Dendritic cell treated with granulocyte-macrophage colony-stimulating factor and Interleukin-4, amounts not matched to agents 40 ng/mL and 50 ng/mL, for 4 days (primary cell): ENCODE measurements at regions not wholly inside any gene's neighbourhood (a gene's known extent, or its start where the extent isn't known, plus 50 kb on each side); places are given as distances from the start of the nearest gene placed in this dataset.
"Not testable (repeated sequence)": the region's sequence is repeated elsewhere in the genome, so short reads cannot be mapped to it uniquely, and the experiment has no call there.

Source experiments
- H3K27ac Mint-ChIP-seq: one replicate; pipeline ENCODE4 v1.8.0; 2022; ENCODE audit warnings: mild to moderate bottlenecking, mixed read lengths
- H3K27me3 Mint-ChIP-seq: one replicate; pipeline ENCODE4 v1.8.0; 2022; ENCODE audit warnings: mild to moderate bottlenecking, mixed read lengths
- H3K36me3 Mint-ChIP-seq: one replicate; pipeline ENCODE4 v1.8.0; 2022; ENCODE audit warnings: low read depth, mixed read lengths
- H3K4me1 Mint-ChIP-seq: one replicate; pipeline ENCODE4 v1.8.0; 2022; ENCODE audit warnings: low read depth, mixed read lengths
- H3K4me3 Mint-ChIP-seq: one replicate; pipeline ENCODE4 v1.8.0; 2022; ENCODE audit warnings: mild to moderate bottlenecking, moderate library complexity, mixed read lengths
- H3K9me3 Mint-ChIP-seq: one replicate; pipeline ENCODE4 v1.8.0; 2022; ENCODE audit warnings: mixed read lengths
- intact Hi-C: fragments of 100-400 bp; cut with micrococcal nuclease; formaldehyde crosslinking; loops from one replicate; pipeline ENCODE4 v1.15.0; 2022

GRCh38 chr6:100228834-100229441 lies 234.9 kb upstream of the MCHR2 start:
- intact Hi-C loops, result no loop called here
- Mint-ChIP-seq H3K36me3 (no peaks in the 10 kb centered on the region), H3K4me1 (peaks cover 6% of the 10 kb centered on the region), H3K27me3 (peaks cover 20% of the 10 kb centered on the region), H3K4me3 (peak overlapping the region; percentile 67), H3K27ac (no peak overlapping the region), H3K9me3 (no peaks in the 10 kb centered on the region)

- Mint-ChIP-seq H3K9me3 (no peaks in the 10 kb centered on the region), H3K27ac (no peak overlapping the region), H3K36me3 (no peaks in the 10 kb centered on the region), H3K27me3 (peaks cover 20% of the 10 kb centered on the region), H3K4me3 (no peak overlapping the region), H3K4me1 (peaks cover 6% of the 10 kb centered on the region)
- intact Hi-C loops, result no loop called here
Measured at GRCh38 chr6:100228437-100228833, 234.4 kb upstream of the MCHR2 start.

GRCh38 chr6:100226811-100227210 lies 232.8 kb upstream of the MCHR2 start:
- H3K36me3 Mint-ChIP-seq, result no peaks in the 10 kb centered on the region
- H3K27me3 Mint-ChIP-seq, result peaks cover 20% of the 10 kb centered on the region
- H3K4me1 Mint-ChIP-seq, result peaks cover 6% of the 10 kb centered on the region
- H3K9me3 Mint-ChIP-seq, result peaks cover 8% of the 10 kb centered on the region
- intact Hi-C loops, result no loop called here
- H3K4me3 Mint-ChIP-seq, result no peak overlapping the region
- no peak overlapping the region for H3K27ac Mint-ChIP-seq

GRCh38 chr6:100223952-100224351 lies 229.9 kb upstream of the MCHR2 start:
- H3K4me1 Mint-ChIP-seq, H3K27ac Mint-ChIP-seq, H3K36me3 Mint-ChIP-seq, H3K9me3 Mint-ChIP-seq, H3K27me3 Mint-ChIP-seq, intact Hi-C loops, H3K4me3 Mint-ChIP-seq: not testable (repeated sequence)

- H3K27ac Mint-ChIP-seq, result no peak overlapping the region
- no peak overlapping the region for H3K4me3 Mint-ChIP-seq
- no peaks in the 10 kb centered on the region for H3K36me3 Mint-ChIP-seq
- H3K27me3 Mint-ChIP-seq, result peaks cover 2% of the 10 kb centered on the region
- H3K4me1 Mint-ChIP-seq, result no peaks in the 10 kb centered on the region
- peaks cover 8% of the 10 kb centered on the region for H3K9me3 Mint-ChIP-seq
- intact Hi-C loops, result no loop called here
Measured at GRCh38 chr6:100220543-100220942, 226.5 kb upstream of the MCHR2 start.

- peaks cover 2% of the 10 kb centered on the region for H3K27me3 Mint-ChIP-seq
- peaks cover 6% of the 10 kb centered on the region for H3K9me3 Mint-ChIP-seq
- H3K27ac Mint-ChIP-seq, result no peak overlapping the region
- intact Hi-C loops, result no loop called here
- no peaks in the 10 kb centered on the region for H3K36me3 Mint-ChIP-seq
- no peaks in the 10 kb centered on the region for H3K4me1 Mint-ChIP-seq
- no peak overlapping the region for H3K4me3 Mint-ChIP-seq
Measured at GRCh38 chr6:100217225-100218012, 223.4 kb upstream of the MCHR2 start.

GRCh38 chr6:100216760-100217159 lies 222.7 kb upstream of the MCHR2 start:
- Mint-ChIP-seq H3K4me1 (no peaks in the 10 kb centered on the region), H3K9me3 (no peaks in the 10 kb centered on the region), H3K36me3 (no peaks in the 10 kb centered on the region), H3K27me3 (peaks cover 2% of the 10 kb centered on the region), H3K4me3 (no peak overlapping the region), H3K27ac (no peak overlapping the region)
- intact Hi-C loops, result no loop called here

GRCh38 chr6:100212131-100212530 lies 218.1 kb upstream of the MCHR2 start:
- Mint-ChIP-seq H3K36me3 (no peaks in the 10 kb centered on the region), H3K9me3 (no peaks in the 10 kb centered on the region), H3K4me1 (no peaks in the 10 kb centered on the region), H3K27me3 (no peaks in the 10 kb centered on the region), H3K27ac (no peak overlapping the region), H3K4me3 (no peak overlapping the region)
- intact Hi-C loops, result no loop called here

- Mint-ChIP-seq H3K36me3 (no peaks in the 10 kb centered on the region), H3K9me3 (no peaks in the 10 kb centered on the region), H3K27ac (no peak overlapping the region), H3K27me3 (no peaks in the 10 kb centered on the region), H3K4me1 (no peaks in the 10 kb centered on the region), H3K4me3 (no peak overlapping the region)
- intact Hi-C loops, result no loop called here
Measured at GRCh38 chr6:100210137-100211117, 216.4 kb upstream of the MCHR2 start.

- intact Hi-C loops, result no loop called here
- H3K4me3 Mint-ChIP-seq, result no peak overlapping the region
- no peaks in the 10 kb centered on the region for H3K36me3 Mint-ChIP-seq
- H3K27me3 Mint-ChIP-seq, result no peaks in the 10 kb centered on the region
- no peak overlapping the region for H3K27ac Mint-ChIP-seq
- no peaks in the 10 kb centered on the region for H3K4me1 Mint-ChIP-seq
- no peaks in the 10 kb centered on the region for H3K9me3 Mint-ChIP-seq
Measured at GRCh38 chr6:100209323-100210136, 215.5 kb upstream of the MCHR2 start.

- intact Hi-C loops, result no loop called here
- no peaks in the 10 kb centered on the region for H3K4me1 Mint-ChIP-seq
- no peak overlapping the region for H3K27ac Mint-ChIP-seq
- H3K9me3 Mint-ChIP-seq, result no peaks in the 10 kb centered on the region
- no peak overlapping the region for H3K4me3 Mint-ChIP-seq
- H3K27me3 Mint-ChIP-seq, result no peaks in the 10 kb centered on the region
- H3K36me3 Mint-ChIP-seq, result no peaks in the 10 kb centered on the region
Measured at GRCh38 chr6:100203400-100203799, 209.4 kb upstream of the MCHR2 start.

GRCh38 chr6:100202417-100203194 lies 208.6 kb upstream of the MCHR2 start:
- no peaks in the 10 kb centered on the region for H3K4me1 Mint-ChIP-seq
- H3K27me3 Mint-ChIP-seq, result no peaks in the 10 kb centered on the region
- no peak overlapping the region for H3K4me3 Mint-ChIP-seq
- H3K36me3 Mint-ChIP-seq, result no peaks in the 10 kb centered on the region
- intact Hi-C loops, result no loop called here
- H3K27ac Mint-ChIP-seq, result no peak overlapping the region
- no peaks in the 10 kb centered on the region for H3K9me3 Mint-ChIP-seq
